ENCODE measurements at regions not wholly inside any gene's neighbourhood (a gene's known extent, or its start where the extent isn't known, plus 50 kb on each side); places are given as distances from the start of the nearest gene placed in this dataset.

DNA sequence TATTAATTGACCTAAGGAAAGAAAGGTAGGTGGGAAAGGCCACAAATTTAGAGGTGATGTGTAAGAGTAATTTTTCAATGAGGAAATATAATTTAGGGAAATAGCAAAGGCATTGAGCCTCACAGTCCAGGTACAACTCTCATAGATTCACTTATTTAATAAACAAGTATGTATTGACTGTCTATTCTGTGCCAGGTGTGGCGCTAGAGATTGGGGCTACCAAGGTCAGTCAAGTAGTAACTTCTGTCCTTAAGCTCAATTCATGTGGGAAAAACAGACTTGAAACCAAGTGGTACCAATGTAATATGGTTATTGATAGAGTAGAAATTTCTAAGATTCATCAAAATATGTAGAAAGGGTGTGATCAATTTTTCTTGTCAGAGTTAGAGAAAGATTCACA, 257.5 kb downstream of the C4orf33 start:
- no peak for DNase-seq (ENCODE audit: low read depth in 1 of 2, low spot score in 1 of 2)
- ChIA-PET POLR2A (no interaction called here), CTCF (interaction anchor here (0.7 to 1.2 kb wide), 3 partner anchors 9 to 1496 kb away, joined by 3 to 5 read pairs (median 3); no protein-coding TSS in a partner anchor)
- 5% methylated on average over 1 of the region's 1 CpG for WGBS (ENCODE audit: missing lambda C conversion rate)
- Histone ChIP-seq H3K4me3 (no peak overlapping the region), H3K4me1 (no peaks in the 10 kb centered on the region), H3K27ac (no peak overlapping the region), H3K4me2 (no peak overlapping the region), H3K9me3 (no peaks in the 10 kb centered on the region)
- no peak for ATAC-seq
- FAIRE-seq = no peak
- TF ChIP-seq KDM5A (IDR thresholded peaks at IDR 0.05) (no peak), NPAS2 (CRISPR knock-in tag; IDR thresholded peaks at IDR 0.05; ENCODE audit: borderline replicate concordance) (no peak), JUN (IDR thresholded peaks at IDR 0.05) (no peak), HEYL (CRISPR knock-in tag; IDR thresholded peaks at IDR 0.05) (no peak), PHF8 (IDR thresholded peaks at IDR 0.05; ENCODE audit: borderline replicate concordance, low read depth) (no peak), CHD4 (IDR thresholded peaks at IDR 0.05; ENCODE audit: borderline replicate concordance) (no peak), MAZ (IDR thresholded peaks at IDR 0.05; ENCODE audit: borderline replicate concordance, low read depth, low read length) (no peak), GATA3 (IDR thresholded peaks at IDR 0.05; ENCODE audit: borderline replicate concordance) (no peak), RNF2 (IDR thresholded peaks at IDR 0.05; ENCODE audit: borderline replicate concordance, low read depth) (no peak)

DNA sequence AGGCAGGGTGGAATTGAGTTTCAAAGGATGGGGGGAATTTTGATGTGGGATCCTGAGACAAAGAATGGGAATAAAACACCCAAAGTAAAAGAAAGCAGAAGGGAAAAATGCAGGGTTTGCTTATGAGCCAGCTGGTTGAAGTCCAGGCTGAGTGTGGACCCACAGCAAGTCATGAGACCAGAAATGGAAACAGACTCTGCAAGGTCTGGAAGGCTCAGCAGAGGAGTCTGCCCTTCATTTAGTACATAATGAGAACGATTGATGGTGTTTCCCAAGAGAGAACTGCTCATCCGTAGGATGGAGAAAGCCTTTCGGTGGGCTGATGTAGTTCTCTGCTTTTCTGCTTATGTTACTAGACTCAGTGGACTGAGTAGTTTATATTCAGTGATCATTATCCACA, 259.1 kb downstream of the C4orf33 start:
- POLR2A ChIA-PET = no interaction called here
- H3K4me1 ChIP-seq = no peaks in the 10 kb centered on the region
- FAIRE-seq (no peak), DNase-seq (ENCODE audit: low read depth in 1 of 2, low spot score in 1 of 2) (no peak), ATAC-seq (no peak)
- H3K4me2 ChIP-seq = no peak overlapping the region
- no peak overlapping the region for H3K4me3 ChIP-seq
- CTCF ChIA-PET = no interaction called here
- H3K27ac ChIP-seq = no peak overlapping the region
- H3K9me3 ChIP-seq = no peaks in the 10 kb centered on the region
- no peak for TF ChIP-seq JUNB (IDR thresholded peaks at IDR 0.05)
- TF ChIP-seq, protein P1, sequence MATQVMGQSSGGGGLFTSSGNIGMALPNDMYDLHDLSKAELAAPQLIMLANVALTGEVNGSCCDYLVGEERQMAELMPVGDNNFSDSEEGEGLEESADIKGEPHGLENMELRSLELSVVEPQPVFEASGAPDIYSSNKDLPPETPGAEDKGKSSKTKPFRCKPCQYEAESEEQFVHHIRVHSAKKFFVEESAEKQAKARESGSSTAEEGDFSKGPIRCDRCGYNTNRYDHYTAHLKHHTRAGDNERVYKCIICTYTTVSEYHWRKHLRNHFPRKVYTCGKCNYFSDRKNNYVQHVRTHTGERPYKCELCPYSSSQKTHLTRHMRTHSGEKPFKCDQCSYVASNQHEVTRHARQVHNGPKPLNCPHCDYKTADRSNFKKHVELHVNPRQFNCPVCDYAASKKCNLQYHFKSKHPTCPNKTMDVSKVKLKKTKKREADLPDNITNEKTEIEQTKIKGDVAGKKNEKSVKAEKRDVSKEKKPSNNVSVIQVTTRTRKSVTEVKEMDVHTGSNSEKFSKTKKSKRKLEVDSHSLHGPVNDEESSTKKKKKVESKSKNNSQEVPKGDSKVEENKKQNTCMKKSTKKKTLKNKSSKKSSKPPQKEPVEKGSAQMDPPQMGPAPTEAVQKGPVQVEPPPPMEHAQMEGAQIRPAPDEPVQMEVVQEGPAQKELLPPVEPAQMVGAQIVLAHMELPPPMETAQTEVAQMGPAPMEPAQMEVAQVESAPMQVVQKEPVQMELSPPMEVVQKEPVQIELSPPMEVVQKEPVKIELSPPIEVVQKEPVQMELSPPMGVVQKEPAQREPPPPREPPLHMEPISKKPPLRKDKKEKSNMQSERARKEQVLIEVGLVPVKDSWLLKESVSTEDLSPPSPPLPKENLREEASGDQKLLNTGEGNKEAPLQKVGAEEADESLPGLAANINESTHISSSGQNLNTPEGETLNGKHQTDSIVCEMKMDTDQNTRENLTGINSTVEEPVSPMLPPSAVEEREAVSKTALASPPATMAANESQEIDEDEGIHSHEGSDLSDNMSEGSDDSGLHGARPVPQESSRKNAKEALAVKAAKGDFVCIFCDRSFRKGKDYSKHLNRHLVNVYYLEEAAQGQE (IDR thresholded peaks at IDR 0.05) = no peak
- TF ChIP-seq CHD2 (IDR thresholded peaks at IDR 0.05; ENCODE audit: low read length, partially characterized antibody) = no peak
- no peak for TF ChIP-seq NPAS2 (CRISPR knock-in tag; IDR thresholded peaks at IDR 0.05; ENCODE audit: borderline replicate concordance)
- TF ChIP-seq HEYL (CRISPR knock-in tag; IDR thresholded peaks at IDR 0.05) = no peak
- TF ChIP-seq POLR2AphosphoS2 (conservative IDR thresholded peaks at IDR 0.05; ENCODE audit: low read length) = no peak
- no peak for TF ChIP-seq EHF (CRISPR knock-in tag; IDR thresholded peaks at IDR 0.05)
- TF ChIP-seq SMC3 (IDR thresholded peaks at IDR 0.05) = no peak
- no peak for TF ChIP-seq ZSCAN20 (CRISPR knock-in tag; IDR thresholded peaks at IDR 0.05)
- TF ChIP-seq, protein P2, sequence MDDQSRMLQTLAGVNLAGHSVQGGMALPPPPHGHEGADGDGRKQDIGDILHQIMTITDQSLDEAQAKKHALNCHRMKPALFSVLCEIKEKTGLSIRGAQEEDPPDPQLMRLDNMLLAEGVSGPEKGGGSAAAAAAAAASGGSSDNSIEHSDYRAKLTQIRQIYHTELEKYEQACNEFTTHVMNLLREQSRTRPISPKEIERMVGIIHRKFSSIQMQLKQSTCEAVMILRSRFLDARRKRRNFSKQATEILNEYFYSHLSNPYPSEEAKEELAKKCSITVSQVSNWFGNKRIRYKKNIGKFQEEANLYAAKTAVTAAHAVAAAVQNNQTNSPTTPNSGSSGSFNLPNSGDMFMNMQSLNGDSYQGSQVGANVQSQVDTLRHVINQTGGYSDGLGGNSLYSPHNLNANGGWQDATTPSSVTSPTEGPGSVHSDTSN (IDR thresholded peaks at IDR 0.05) = no peak
- TF ChIP-seq EP300 (IDR thresholded peaks at IDR 0.05) = no peak
- no peak for TF ChIP-seq JUN (IDR thresholded peaks at IDR 0.05)
- no peak for TF ChIP-seq BHLHE40 (IDR thresholded peaks at IDR 0.05; ENCODE audit: low read depth, low read length)
- TF ChIP-seq EHMT2 (IDR thresholded peaks at IDR 0.05; ENCODE audit: low read depth) = no peak
- TF ChIP-seq PHF8 (IDR thresholded peaks at IDR 0.05; ENCODE audit: borderline replicate concordance, low read depth) = no peak
- no peak for TF ChIP-seq CEBPB (IDR thresholded peaks at IDR 0.05)
- TF ChIP-seq, protein P3, sequence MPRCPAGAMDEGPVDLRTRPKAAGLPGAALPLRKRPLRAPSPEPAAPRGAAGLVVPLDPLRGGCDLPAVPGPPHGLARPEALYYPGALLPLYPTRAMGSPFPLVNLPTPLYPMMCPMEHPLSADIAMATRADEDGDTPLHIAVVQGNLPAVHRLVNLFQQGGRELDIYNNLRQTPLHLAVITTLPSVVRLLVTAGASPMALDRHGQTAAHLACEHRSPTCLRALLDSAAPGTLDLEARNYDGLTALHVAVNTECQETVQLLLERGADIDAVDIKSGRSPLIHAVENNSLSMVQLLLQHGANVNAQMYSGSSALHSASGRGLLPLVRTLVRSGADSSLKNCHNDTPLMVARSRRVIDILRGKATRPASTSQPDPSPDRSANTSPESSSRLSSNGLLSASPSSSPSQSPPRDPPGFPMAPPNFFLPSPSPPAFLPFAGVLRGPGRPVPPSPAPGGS (IDR thresholded peaks at IDR 0.05) = no peak
- no peak for TF ChIP-seq CBX8 (IDR thresholded peaks at IDR 0.05)
- 47% methylated on average over 3 of the region's 3 CpGs for WGBS (ENCODE audit: missing lambda C conversion rate)

Data from A549 (cell line).